Activated naive CD4-positive, alpha-beta T cell treated with anti-CD3 and anti-CD28 coated beads, Interleukin-2, amount 10 ng/mL, durations not matched to agents 7 days and 5 days (primary cell): ENCODE measurements at regions not wholly inside any gene's neighbourhood (a gene's known extent, or its start where the extent isn't known, plus 50 kb on each side); places are given as distances from the start of the nearest gene placed in this dataset.
"Not testable (repeated sequence)": the region's sequence is repeated elsewhere in the genome, so short reads cannot be mapped to it uniquely, and the experiment has no call there.

Source experiments
- CTCF ChIA-PET: fragments of 350-600 bp; sonication (Branson Sonifier 250); formaldehyde crosslinking; loops from one replicate; lab custom pipeline; 2021; ENCODE audit warnings: antibody characterized with exemption; lab: Charles Lee
- DNase-seq: peaks from one replicate; pipeline ENCODE4 v3.0.0-alpha.2; 2020
- H3K27ac Mint-ChIP-seq: one replicate; pipeline ENCODE4 v1.8.0; 2021; ENCODE audit warnings: mild to moderate bottlenecking, moderate library complexity, mixed read lengths
- H3K27me3 Mint-ChIP-seq: one replicate; pipeline ENCODE4 v1.8.0; 2021; ENCODE audit warnings: mild to moderate bottlenecking, mixed read lengths
- H3K36me3 Mint-ChIP-seq: one replicate; pipeline ENCODE4 v1.8.0; 2021; ENCODE audit warnings: mixed read lengths
- H3K4me1 Mint-ChIP-seq: one replicate; pipeline ENCODE4 v1.8.0; 2021; ENCODE audit warnings: mixed read lengths
- H3K4me3 Mint-ChIP-seq: one replicate; pipeline ENCODE4 v1.8.0; 2021; ENCODE audit warnings: mild to moderate bottlenecking, moderate library complexity, mixed read lengths
- H3K9me3 Mint-ChIP-seq: one replicate; pipeline ENCODE4 v1.8.0; 2021; ENCODE audit warnings: mixed read lengths

DNA sequence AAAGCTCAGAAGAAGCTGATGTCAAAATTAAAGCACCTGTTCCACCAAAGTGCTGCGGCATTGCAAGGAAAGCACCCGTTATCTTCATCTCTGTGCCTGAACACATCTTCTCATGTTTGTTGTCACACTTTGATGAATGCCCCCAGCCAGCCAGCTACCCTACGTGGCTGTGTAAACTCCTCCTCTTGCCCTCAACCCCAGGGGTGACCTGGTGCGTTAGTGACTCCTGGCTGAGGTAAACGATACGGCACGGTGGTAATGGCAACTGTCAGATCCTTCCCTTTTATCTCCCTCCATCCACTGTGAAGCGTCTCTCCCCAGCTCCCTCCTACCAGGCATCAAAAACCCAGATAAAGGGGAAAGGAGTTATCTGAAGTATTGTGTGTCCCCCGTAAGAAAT lies 90.6 kb upstream of the WWC2 start:
- no peak overlapping the region for H3K27ac Mint-ChIP-seq
- H3K4me3 Mint-ChIP-seq: no peak overlapping the region
- no peaks in the 10 kb centered on the region for H3K36me3 Mint-ChIP-seq
- H3K9me3 Mint-ChIP-seq: no peaks in the 10 kb centered on the region
- CTCF ChIA-PET: no interaction called here
- H3K27me3 Mint-ChIP-seq: peaks cover 10% of the 10 kb centered on the region
- H3K4me1 Mint-ChIP-seq: no peaks in the 10 kb centered on the region
- no peak for DNase-seq

DNA sequence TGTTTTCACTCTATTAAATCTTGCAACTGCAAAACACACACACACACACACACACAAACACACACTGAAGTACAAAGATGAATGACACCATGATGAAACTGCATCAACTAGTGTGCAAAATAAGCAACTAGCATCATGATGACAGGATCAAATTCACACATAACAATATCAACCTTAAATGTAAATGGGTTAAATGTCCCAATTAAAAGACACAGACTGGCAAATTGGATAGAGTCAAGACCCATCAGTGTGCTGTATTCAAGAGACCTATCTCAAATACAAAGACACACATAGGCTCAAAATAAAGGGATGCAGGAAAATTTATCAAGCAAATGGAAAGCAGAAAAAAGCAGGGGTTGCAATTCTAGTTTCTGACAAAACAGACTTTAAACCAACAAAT lies 87.2 kb upstream of the DCTD start:
- CTCF ChIA-PET, H3K27me3 Mint-ChIP-seq, H3K4me1 Mint-ChIP-seq, H3K27ac Mint-ChIP-seq, H3K9me3 Mint-ChIP-seq, H3K36me3 Mint-ChIP-seq, DNase-seq, H3K4me3 Mint-ChIP-seq: not testable (repeated sequence)

GRCh38 chr4:182994171-182994570 lies 77.0 kb upstream of the DCTD start:
- H3K9me3 Mint-ChIP-seq: no peaks in the 10 kb centered on the region
- peaks cover 6% of the 10 kb centered on the region for H3K27me3 Mint-ChIP-seq
- DNase-seq: no peak
- no peak overlapping the region for H3K27ac Mint-ChIP-seq
- CTCF ChIA-PET: no interaction called here
- no peaks in the 10 kb centered on the region for H3K36me3 Mint-ChIP-seq
- no peak overlapping the region for H3K4me3 Mint-ChIP-seq
- H3K4me1 Mint-ChIP-seq: no peaks in the 10 kb centered on the region

GRCh38 chr4:182978152-182978827 lies 61.1 kb upstream of the DCTD start:
- no peaks in the 10 kb centered on the region for H3K27me3 Mint-ChIP-seq
- H3K27ac Mint-ChIP-seq: no peak overlapping the region
- DNase-seq: no peak
- no peak overlapping the region for H3K4me3 Mint-ChIP-seq
- H3K4me1 Mint-ChIP-seq: no peaks in the 10 kb centered on the region
- no peaks in the 10 kb centered on the region for H3K36me3 Mint-ChIP-seq
- CTCF ChIA-PET: no interaction called here
- H3K9me3 Mint-ChIP-seq: no peaks in the 10 kb centered on the region

GRCh38 chr4:182975806-182976205 lies 58.6 kb upstream of the DCTD start:
- Mint-ChIP-seq H3K27ac (no peak overlapping the region), H3K36me3 (no peaks in the 10 kb centered on the region), H3K4me3 (no peak overlapping the region), H3K9me3 (no peaks in the 10 kb centered on the region), H3K4me1 (no peaks in the 10 kb centered on the region), H3K27me3 (no peaks in the 10 kb centered on the region)
- CTCF ChIA-PET: interaction anchor here (0.7 kb wide), 1 partner anchor 287 kb away, joined by 3 read pairs; no protein-coding TSS in a partner anchor
- DNase-seq: no peak

DNA sequence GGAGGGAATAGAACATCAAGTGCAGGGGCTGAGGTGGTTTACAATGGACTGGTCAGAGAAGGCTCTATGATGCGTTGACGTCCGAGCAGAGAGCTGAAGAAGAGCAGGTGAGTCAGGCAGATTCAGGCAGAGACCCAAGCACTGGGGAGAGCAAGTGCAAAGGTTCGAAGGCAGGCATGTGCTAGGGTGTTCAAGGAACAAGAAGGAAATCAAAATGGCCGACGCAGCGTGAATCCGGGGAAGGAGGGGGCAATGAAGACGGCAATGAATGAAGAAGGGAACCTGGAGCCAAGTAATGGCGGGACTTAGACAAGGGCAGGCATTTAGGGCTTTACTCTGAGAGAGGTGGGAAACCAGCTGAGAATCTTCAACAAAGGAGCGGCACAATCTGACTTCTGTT lies 56.8 kb upstream of the DCTD start:
- no peaks in the 10 kb centered on the region for H3K4me1 Mint-ChIP-seq
- H3K4me3 Mint-ChIP-seq: no peak overlapping the region
- peaks cover 15% of the 10 kb centered on the region for H3K27me3 Mint-ChIP-seq
- DNase-seq: no peak
- no peaks in the 10 kb centered on the region for H3K36me3 Mint-ChIP-seq
- H3K9me3 Mint-ChIP-seq: no peaks in the 10 kb centered on the region
- H3K27ac Mint-ChIP-seq: no peak overlapping the region
- CTCF ChIA-PET: no interaction called here

- no peaks in the 10 kb centered on the region for H3K4me1 Mint-ChIP-seq
- CTCF ChIA-PET: no interaction called here
- no peaks in the 10 kb centered on the region for H3K9me3 Mint-ChIP-seq
- DNase-seq: no peak
- H3K27me3 Mint-ChIP-seq: peaks cover 19% of the 10 kb centered on the region
- no peak overlapping the region for H3K4me3 Mint-ChIP-seq
- no peaks in the 10 kb centered on the region for H3K36me3 Mint-ChIP-seq
- no peak overlapping the region for H3K27ac Mint-ChIP-seq
Measured at GRCh38 chr4:182973511-182973911, 56.3 kb upstream of the DCTD start.

DNA sequence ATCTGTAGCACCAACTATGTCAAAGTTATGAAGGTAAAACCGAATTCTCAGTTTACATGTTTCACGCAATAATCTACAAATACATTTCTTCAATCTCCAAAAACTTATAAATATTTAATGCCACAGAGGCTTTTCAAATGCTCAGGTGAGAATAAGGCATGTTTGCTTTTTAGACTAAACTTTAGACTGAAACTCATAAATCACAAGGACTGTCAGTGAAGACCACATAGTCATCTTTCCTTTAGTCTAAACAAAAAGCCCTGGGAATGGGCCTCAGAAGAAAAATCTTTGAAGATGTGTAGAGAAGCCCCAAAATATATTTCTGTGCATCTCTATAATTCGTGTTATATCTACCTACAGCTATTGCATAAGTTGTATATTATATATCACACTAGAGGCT lies 54.5 kb upstream of the DCTD start:
- no peak overlapping the region for H3K4me3 Mint-ChIP-seq
- H3K4me1 Mint-ChIP-seq: no peaks in the 10 kb centered on the region
- H3K36me3 Mint-ChIP-seq: no peaks in the 10 kb centered on the region
- H3K27me3 Mint-ChIP-seq: peaks cover 23% of the 10 kb centered on the region
- no peak for DNase-seq
- CTCF ChIA-PET: no interaction called here
- no peak overlapping the region for H3K27ac Mint-ChIP-seq
- H3K9me3 Mint-ChIP-seq: no peaks in the 10 kb centered on the region

- Mint-ChIP-seq H3K27me3 (peaks cover 23% of the 10 kb centered on the region), H3K4me3 (no peak overlapping the region)
Measured at GRCh38 chr4:182969651-182970279, 52.6 kb upstream of the DCTD start.

GRCh38 chr4:182968917-182969650 lies 51.9 kb upstream of the DCTD start:
- peaks cover 23% of the 10 kb centered on the region for H3K27me3 Mint-ChIP-seq
- no peak overlapping the region for H3K4me3 Mint-ChIP-seq
- no peaks in the 10 kb centered on the region for H3K36me3 Mint-ChIP-seq
- H3K27ac Mint-ChIP-seq: no peak overlapping the region
- no peaks in the 10 kb centered on the region for H3K4me1 Mint-ChIP-seq
- H3K9me3 Mint-ChIP-seq: no peaks in the 10 kb centered on the region
- CTCF ChIA-PET: no interaction called here
- DNase-seq: no peak

More at GRCh38 chr4:182969651-182970279, 52.6 kb upstream of the DCTD start:
- CTCF ChIA-PET: no interaction called here
- H3K27ac Mint-ChIP-seq: no peak overlapping the region
- DNase-seq: no peak
- no peaks in the 10 kb centered on the region for H3K9me3 Mint-ChIP-seq
- H3K4me1 Mint-ChIP-seq: no peaks in the 10 kb centered on the region
- H3K36me3 Mint-ChIP-seq: no peaks in the 10 kb centered on the region

- H3K9me3 Mint-ChIP-seq: no peaks in the 10 kb centered on the region
- peaks cover 23% of the 10 kb centered on the region for H3K27me3 Mint-ChIP-seq
- H3K4me3 Mint-ChIP-seq: no peak overlapping the region
- CTCF ChIA-PET: no interaction called here
- H3K27ac Mint-ChIP-seq: no peak overlapping the region
- H3K36me3 Mint-ChIP-seq: no peaks in the 10 kb centered on the region
- H3K4me1 Mint-ChIP-seq: no peaks in the 10 kb centered on the region
- DNase-seq: no peak
Measured at GRCh38 chr4:182967403-182967802, 50.2 kb upstream of the DCTD start.
